ENCODE measurements at regions not wholly inside any gene's neighbourhood (a gene's known extent, or its start where the extent isn't known, plus 50 kb on each side); places are given as distances from the start of the nearest gene placed in this dataset.

DNA sequence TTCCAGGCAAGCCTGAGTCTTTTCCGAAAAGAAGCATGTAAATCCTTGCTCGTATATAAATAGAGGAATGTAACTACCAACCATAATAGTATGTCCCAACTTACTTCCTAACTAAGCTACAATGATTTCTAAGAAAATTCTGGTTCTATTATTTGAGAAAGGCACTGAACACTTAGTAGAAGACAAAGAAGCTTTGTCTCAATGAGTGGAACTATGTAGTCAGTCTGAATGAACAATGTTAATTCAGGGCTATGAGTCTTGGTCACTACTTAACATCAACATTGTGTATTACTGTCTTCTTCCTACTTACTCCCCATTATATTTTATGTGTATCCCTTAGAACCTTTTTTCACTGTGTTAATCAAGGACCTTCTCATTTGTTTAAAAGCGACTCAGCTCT is 206.0 kb downstream of the CYB561 start:
- no peaks in the 10 kb centered on the region for H3K4me1 ChIP-seq (ENCODE audit: insufficient read depth, low read length, poor library complexity, severe bottlenecking)
- no peaks in the 10 kb centered on the region for H3K9me3 ChIP-seq (ENCODE audit: insufficient read depth, low read depth, low read length)
- no peak overlapping the region for H3K4me2 ChIP-seq (ENCODE audit: low read depth, low read length, poor library complexity, severe bottlenecking)
- peaks cover 9% of the 10 kb centered on the region for H3K36me3 ChIP-seq (ENCODE audit: insufficient read depth, low read length)
- H3K9ac ChIP-seq (ENCODE audit: low read depth, low read length, poor library complexity, severe bottlenecking): no peak overlapping the region
- H2AFZ ChIP-seq (ENCODE audit: low read length): no peak overlapping the region
- H4K20me1 ChIP-seq (ENCODE audit: insufficient read depth, low read length, poor library complexity, severe bottlenecking): no peaks in the 10 kb centered on the region
- H3F3A ChIP-seq (ENCODE audit: low read depth): no peaks in the 10 kb centered on the region
- H3K27me3 ChIP-seq (ENCODE audit: insufficient read depth, low read length, poor library complexity, severe bottlenecking): no peaks in the 10 kb centered on the region
- H3K79me2 ChIP-seq (ENCODE audit: insufficient read depth, low read length): no peaks in the 10 kb centered on the region
- H3K4me3 ChIP-seq (ENCODE audit: low read length, poor library complexity, severe bottlenecking): no peak overlapping the region
- TF ChIP-seq, protein P1, sequence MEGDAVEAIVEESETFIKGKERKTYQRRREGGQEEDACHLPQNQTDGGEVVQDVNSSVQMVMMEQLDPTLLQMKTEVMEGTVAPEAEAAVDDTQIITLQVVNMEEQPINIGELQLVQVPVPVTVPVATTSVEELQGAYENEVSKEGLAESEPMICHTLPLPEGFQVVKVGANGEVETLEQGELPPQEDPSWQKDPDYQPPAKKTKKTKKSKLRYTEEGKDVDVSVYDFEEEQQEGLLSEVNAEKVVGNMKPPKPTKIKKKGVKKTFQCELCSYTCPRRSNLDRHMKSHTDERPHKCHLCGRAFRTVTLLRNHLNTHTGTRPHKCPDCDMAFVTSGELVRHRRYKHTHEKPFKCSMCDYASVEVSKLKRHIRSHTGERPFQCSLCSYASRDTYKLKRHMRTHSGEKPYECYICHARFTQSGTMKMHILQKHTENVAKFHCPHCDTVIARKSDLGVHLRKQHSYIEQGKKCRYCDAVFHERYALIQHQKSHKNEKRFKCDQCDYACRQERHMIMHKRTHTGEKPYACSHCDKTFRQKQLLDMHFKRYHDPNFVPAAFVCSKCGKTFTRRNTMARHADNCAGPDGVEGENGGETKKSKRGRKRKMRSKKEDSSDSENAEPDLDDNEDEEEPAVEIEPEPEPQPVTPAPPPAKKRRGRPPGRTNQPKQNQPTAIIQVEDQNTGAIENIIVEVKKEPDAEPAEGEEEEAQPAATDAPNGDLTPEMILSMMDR (conservative IDR thresholded peaks at IDR 0.05; ENCODE audit: low read length): no peak
- TF ChIP-seq EZH2phosphoT487 (IDR thresholded peaks at IDR 0.05; ENCODE audit: borderline replicate concordance): no peak
- H3K9me2 ChIP-seq (replicated peaks; ENCODE audit: low read depth, low read length): no peaks in the 10 kb centered on the region

DNA sequence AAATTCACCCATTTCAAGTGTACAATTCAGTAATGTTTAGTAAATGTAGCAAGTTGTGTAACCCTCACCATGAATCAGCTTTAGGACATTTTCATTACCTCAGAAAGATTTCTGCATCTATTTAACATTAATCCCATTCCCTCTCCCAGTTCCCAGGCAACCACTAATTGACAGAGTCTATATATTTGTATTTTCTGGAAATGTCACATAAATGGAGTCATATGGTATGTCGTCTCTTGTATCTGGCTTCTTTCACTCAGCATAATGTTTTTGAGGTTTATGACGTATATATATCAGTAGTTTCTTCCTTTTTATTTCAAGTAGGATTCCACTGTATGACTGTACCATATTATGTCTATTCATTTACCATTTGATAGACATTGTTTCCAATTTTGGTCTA is 199.8 kb downstream of the CYB561 start:
- Histone ChIP-seq H3K9ac (ENCODE audit: low read depth, low read length, poor library complexity, severe bottlenecking) (no peak overlapping the region), H2AFZ (ENCODE audit: low read length) (no peak overlapping the region), H3F3A (ENCODE audit: low read depth) (no peaks in the 10 kb centered on the region), H3K4me1 (ENCODE audit: insufficient read depth, low read length, poor library complexity, severe bottlenecking) (no peaks in the 10 kb centered on the region), H3K27me3 (ENCODE audit: insufficient read depth, low read length, poor library complexity, severe bottlenecking) (no peaks in the 10 kb centered on the region), H3K4me3 (ENCODE audit: low read length, poor library complexity, severe bottlenecking) (no peak overlapping the region), H3K36me3 (ENCODE audit: insufficient read depth, low read length) (no peaks in the 10 kb centered on the region), H3K4me2 (ENCODE audit: low read depth, low read length, poor library complexity, severe bottlenecking) (no peak overlapping the region), H3K9me2 (replicated peaks; ENCODE audit: low read depth, low read length) (no peaks in the 10 kb centered on the region), H4K20me1 (ENCODE audit: insufficient read depth, low read length, poor library complexity, severe bottlenecking) (no peaks in the 10 kb centered on the region), H3K79me2 (ENCODE audit: insufficient read depth, low read length) (no peaks in the 10 kb centered on the region), H3K9me3 (ENCODE audit: insufficient read depth, low read depth, low read length) (no peaks in the 10 kb centered on the region)
- TF ChIP-seq, protein P1 (conservative IDR thresholded peaks at IDR 0.05; ENCODE audit: low read length): no peak
- no peak for TF ChIP-seq EZH2phosphoT487 (IDR thresholded peaks at IDR 0.05; ENCODE audit: borderline replicate concordance)

DNA sequence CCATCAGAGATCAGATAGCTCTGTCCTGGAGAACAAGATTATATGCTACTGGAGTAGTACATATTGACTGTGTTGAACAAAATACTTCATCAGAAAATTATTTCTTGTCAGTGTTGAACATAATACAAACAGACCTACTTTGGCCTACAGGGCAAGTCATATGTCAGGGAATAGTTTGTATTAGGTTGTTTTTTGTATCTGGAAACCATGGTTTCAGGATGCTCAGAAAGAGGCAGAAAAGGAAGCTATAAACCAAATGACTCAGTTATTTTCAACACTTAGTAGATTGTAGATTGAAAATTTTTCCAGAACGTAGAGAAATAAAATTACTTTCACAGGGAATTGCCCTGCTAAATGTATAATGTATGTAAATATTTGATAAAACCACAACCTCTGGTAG is 198.4 kb downstream of the CYB561 start:
- Histone ChIP-seq H3K36me3 (ENCODE audit: insufficient read depth, low read length) (no peaks in the 10 kb centered on the region), H2AFZ (ENCODE audit: low read length) (no peak overlapping the region), H3K4me2 (ENCODE audit: low read depth, low read length, poor library complexity, severe bottlenecking) (no peak overlapping the region), H3K79me2 (ENCODE audit: insufficient read depth, low read length) (no peaks in the 10 kb centered on the region), H3K27me3 (ENCODE audit: insufficient read depth, low read length, poor library complexity, severe bottlenecking) (no peaks in the 10 kb centered on the region), H4K20me1 (ENCODE audit: insufficient read depth, low read length, poor library complexity, severe bottlenecking) (no peaks in the 10 kb centered on the region), H3K9ac (ENCODE audit: low read depth, low read length, poor library complexity, severe bottlenecking) (no peak overlapping the region), H3K4me1 (ENCODE audit: insufficient read depth, low read length, poor library complexity, severe bottlenecking) (no peaks in the 10 kb centered on the region), H3K9me2 (replicated peaks; ENCODE audit: low read depth, low read length) (no peaks in the 10 kb centered on the region), H3K9me3 (ENCODE audit: insufficient read depth, low read depth, low read length) (no peaks in the 10 kb centered on the region), H3F3A (ENCODE audit: low read depth) (no peaks in the 10 kb centered on the region), H3K4me3 (ENCODE audit: low read length, poor library complexity, severe bottlenecking) (no peak overlapping the region)
- TF ChIP-seq EZH2phosphoT487 (IDR thresholded peaks at IDR 0.05; ENCODE audit: borderline replicate concordance): no peak
- TF ChIP-seq, protein P1 (conservative IDR thresholded peaks at IDR 0.05; ENCODE audit: low read length): no peak
